Astrocyte of the cerebellum (primary cell): ENCODE measurements at regions not wholly inside any gene's neighbourhood (a gene's known extent, or its start where the extent isn't known, plus 50 kb on each side); places are given as distances from the start of the nearest gene placed in this dataset.

Experiments
- DNase-seq: peaks from one replicate; pipeline ENCODE4 v3.0.0-alpha.2; 2011; ENCODE audit warnings: low read depth
- H3K4me3 ChIP-seq: 2 replicates; pipeline ENCODE4 v1.5.1; 2011; ENCODE audit warnings: mild to moderate bottlenecking, low read depth, low read length, moderate library complexity
- in situ Hi-C: cut with HindIII; loops from 2 replicates; pipeline ENCODE4 v1.10.0; 2017; ENCODE audit warnings: low sequenced_read_pairs
- TF ChIP-seq, protein P1 (sequence below): IDR thresholded peaks from 2 replicates; pipeline ENCODE4 v1.5.1; 2012; ENCODE audit warnings: low read length, low read depth, moderate library complexity, mild to moderate bottlenecking; ENCODE audit errors: missing control alignments

DNA sequence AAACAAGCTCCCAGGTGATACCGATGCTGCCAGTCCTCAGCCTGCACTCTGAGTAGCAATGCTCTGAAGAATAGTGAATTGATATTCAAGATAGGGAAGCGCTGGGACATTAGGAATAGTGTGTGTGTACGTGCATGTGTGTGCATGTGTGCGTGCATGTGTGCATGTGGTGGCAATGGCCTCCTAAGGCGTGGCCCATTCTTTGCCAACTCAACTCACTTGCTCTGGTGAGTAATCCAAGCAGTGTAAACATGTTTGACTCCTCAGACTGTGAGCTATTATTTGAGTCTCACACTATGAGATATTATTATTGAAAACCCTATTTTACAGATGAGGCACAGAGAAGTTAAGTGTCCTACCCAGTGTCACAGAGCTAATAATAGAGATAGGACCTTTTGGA, 186.6 kb downstream of the RAB11FIP2 start:
- DNase-seq: no peak
- H3K4me3 ChIP-seq: no peak overlapping the region
- TF ChIP-seq, protein P1, sequence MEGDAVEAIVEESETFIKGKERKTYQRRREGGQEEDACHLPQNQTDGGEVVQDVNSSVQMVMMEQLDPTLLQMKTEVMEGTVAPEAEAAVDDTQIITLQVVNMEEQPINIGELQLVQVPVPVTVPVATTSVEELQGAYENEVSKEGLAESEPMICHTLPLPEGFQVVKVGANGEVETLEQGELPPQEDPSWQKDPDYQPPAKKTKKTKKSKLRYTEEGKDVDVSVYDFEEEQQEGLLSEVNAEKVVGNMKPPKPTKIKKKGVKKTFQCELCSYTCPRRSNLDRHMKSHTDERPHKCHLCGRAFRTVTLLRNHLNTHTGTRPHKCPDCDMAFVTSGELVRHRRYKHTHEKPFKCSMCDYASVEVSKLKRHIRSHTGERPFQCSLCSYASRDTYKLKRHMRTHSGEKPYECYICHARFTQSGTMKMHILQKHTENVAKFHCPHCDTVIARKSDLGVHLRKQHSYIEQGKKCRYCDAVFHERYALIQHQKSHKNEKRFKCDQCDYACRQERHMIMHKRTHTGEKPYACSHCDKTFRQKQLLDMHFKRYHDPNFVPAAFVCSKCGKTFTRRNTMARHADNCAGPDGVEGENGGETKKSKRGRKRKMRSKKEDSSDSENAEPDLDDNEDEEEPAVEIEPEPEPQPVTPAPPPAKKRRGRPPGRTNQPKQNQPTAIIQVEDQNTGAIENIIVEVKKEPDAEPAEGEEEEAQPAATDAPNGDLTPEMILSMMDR: no peak
- in situ Hi-C loops: no loop called here

DNA sequence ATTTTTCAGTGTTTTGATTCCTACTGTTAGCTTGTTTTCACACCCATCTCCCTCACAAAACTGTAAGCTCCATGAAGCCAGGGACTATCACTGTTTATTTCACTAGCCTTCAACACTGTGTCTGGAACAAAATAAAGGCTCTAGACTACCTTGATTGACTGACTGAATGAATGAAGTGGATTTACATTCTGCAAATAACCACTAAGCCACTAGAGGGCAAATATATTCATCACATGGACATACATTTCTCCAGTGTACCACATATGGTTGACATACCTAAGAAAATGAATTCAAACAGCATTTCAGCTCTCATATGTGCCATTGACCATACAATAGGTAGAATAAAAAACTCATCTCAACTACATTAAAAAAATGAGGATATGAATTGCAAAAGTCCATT, 185.9 kb downstream of the RAB11FIP2 start:
- in situ Hi-C loops: no loop called here
- no peak overlapping the region for H3K4me3 ChIP-seq
- TF ChIP-seq, protein P1: peak; percentile 17
- no peak for DNase-seq

DNA sequence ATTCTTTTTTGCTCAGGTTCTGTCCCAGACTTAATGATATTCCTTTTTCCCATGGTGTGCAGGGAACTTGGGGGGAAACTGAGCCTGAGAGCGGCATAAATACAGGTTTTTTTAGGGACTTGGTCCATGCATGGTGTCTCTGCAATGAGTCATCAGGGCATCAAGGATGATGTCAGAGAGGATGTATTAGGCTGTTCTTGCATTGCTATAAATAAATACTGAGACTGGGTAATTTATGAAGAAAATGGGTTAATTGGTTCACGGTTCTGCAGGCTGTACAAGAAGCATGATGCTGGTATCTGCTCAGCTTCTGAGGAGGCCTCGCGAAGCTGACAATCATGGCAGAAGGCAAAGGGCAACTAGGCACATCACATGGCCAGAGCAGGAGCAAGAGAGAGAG, 185.4 kb downstream of the RAB11FIP2 start:
- DNase-seq: no peak
- TF ChIP-seq, protein P1: no peak
- no peak overlapping the region for H3K4me3 ChIP-seq
- in situ Hi-C loops: no loop called here

DNA sequence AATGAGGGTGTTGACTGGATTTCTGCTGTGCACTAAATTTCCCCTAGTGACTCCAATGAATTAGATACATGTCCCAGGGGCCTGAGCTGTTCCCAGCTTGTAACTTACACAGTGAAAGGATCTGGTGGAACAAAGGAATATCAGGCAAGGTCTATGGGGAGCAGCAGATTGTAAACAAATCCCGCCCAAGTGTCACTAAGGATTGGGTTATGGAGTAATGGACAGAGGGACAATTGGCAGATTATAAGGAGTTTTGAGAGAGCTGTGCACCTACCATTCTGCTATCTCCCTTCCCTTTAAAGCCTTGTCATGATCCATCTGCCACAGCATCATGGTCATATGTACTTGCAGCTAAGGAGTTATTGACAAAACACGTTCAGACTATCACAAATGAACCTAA, 183.0 kb downstream of the RAB11FIP2 start:
- no peak for DNase-seq
- H3K4me3 ChIP-seq: no peak overlapping the region
- in situ Hi-C loops: no loop called here
- TF ChIP-seq, protein P1: no peak

DNA sequence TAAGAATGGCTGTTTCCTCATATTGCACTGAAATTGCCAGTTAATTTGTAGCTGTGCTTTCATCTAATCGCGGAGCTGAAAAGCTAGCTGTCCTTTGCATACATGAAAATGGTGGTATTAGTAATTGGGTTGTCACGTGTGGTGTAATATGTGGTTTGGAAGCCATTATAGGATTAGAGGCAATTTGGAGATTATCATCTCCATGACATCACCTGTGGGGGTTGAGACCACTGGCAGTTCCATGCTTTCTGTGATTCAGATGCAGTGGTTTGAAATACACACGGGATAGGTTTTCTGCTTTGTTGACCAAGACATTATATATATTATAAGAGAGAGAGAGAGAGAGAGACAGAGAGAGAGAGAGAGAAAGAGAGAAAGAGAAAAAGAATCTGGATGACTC, 180.8 kb downstream of the RAB11FIP2 start:
- TF ChIP-seq, protein P1: no peak
- in situ Hi-C loops: no loop called here
- DNase-seq: no peak
- H3K4me3 ChIP-seq: no peak overlapping the region

DNA sequence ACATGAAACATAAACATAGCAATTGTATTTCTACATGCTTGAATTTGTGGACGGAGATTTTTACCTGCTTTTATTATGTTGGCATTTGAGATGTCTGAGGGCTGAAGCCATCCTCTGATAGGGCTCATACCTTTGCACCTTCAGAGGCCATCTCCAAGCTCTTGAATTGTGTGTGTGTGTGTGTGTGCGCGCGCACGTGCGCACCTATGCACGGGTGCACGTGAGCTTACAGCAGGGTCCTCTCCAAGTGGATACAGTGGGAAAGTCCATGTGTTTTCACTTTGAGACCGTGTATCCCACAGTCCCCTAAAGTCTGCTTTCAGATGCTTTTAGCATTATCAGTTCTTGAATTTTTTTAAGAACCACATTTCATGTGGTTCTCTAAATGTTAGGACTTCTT, 178.6 kb downstream of the RAB11FIP2 start:
- DNase-seq: no peak
- TF ChIP-seq, protein P1: no peak
- in situ Hi-C loops: no loop called here
- H3K4me3 ChIP-seq: no peak overlapping the region

DNA sequence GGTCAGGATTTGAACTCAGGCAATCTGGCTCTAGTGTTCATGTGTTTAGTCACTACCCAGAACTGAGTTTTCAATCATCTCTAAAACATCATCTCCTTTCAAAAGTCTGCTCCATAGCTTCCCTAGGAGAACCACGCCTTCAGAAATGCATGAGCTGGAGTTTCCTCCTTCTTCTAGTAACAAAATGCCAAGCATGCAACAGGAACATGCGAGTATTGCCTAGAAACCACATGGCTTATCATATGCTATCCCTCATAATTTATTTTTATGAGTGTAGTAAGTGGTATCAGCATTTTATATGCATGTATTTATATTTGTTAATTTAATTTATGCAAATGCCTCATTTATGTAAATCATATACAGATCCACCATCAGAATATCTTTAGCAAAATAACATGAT, 170.9 kb downstream of the RAB11FIP2 start:
- no peak for DNase-seq
- H3K4me3 ChIP-seq: no peak overlapping the region
- TF ChIP-seq, protein P1: no peak
- in situ Hi-C loops: no loop called here
